HepG2 (cell line): ENCODE measurements at regions not wholly inside any gene's neighbourhood (a gene's known extent, or its start where the extent isn't known, plus 50 kb on each side); places are given as distances from the start of the nearest gene placed in this dataset.

Source experiments
- DZIP1 ChIP-seq: sonication (generic); formaldehyde crosslinking; IDR thresholded peaks from 2 replicates; pipeline ENCODE4 v1.5.0; 2020; ENCODE audit warnings: mild to moderate bottlenecking, missing genetic modification reagents
- EZH2 ChIP-seq: conservative IDR thresholded peaks from 2 replicates; pipeline ENCODE4 v1.6.1; 2012; ENCODE audit warnings: mild to moderate bottlenecking, low read depth, low read length, moderate library complexity
- HNRNPL ChIP-seq: fragments of 200-400 bp; formaldehyde crosslinking; IDR thresholded peaks from 2 replicates; pipeline ENCODE4 v1.6.1; 2017; ENCODE audit warnings: mild to moderate bottlenecking, low read depth, low read length
- KAT7 ChIP-seq: IDR thresholded peaks from 2 replicates; pipeline ENCODE4 v1.6.1; 2018; ENCODE audit warnings: borderline replicate concordance, missing compliant biosample characterization
- MYC ChIP-seq: sonication (generic); formaldehyde crosslinking; IDR thresholded peaks from 2 replicates; pipeline ENCODE4 v1.9.0; 2021; ENCODE audit warnings: missing genetic modification reagents, borderline replicate concordance
- PHF8 ChIP-seq: sonication (generic); formaldehyde crosslinking; IDR thresholded peaks from 2 replicates; pipeline ENCODE4 v1.5.0; 2020; ENCODE audit warnings: missing genetic modification reagents
- SIN3B ChIP-seq: fragments of 150-350 bp; IDR thresholded peaks from 2 replicates; pipeline ENCODE4 v1.6.1; 2014; ENCODE audit warnings: low read length
- ZNF10 ChIP-seq: sonication (generic); formaldehyde crosslinking; IDR thresholded peaks from 2 replicates; pipeline ENCODE4 v1.4.0; 2020; ENCODE audit warnings: mild to moderate bottlenecking, low read depth, missing genetic modification reagents, borderline replicate concordance
- ZNF441 ChIP-seq: sonication (generic); formaldehyde crosslinking; IDR thresholded peaks from 2 replicates; pipeline ENCODE4 v1.7.0; 2021; ENCODE audit warnings: missing genetic modification reagents, borderline replicate concordance
- ZNF496 ChIP-seq: sonication (generic); formaldehyde crosslinking; IDR thresholded peaks from 2 replicates; pipeline ENCODE4 v1.8.1; 2023; ENCODE audit warnings: mild to moderate bottlenecking, moderate library complexity, missing genetic modification reagents; ENCODE audit not compliant: insufficient replicate concordance
- ZNF546 ChIP-seq: sonication (generic); formaldehyde crosslinking; conservative IDR thresholded peaks from 2 replicates; pipeline ENCODE4 v1.8.1; 2023; ENCODE audit warnings: mild to moderate bottlenecking, missing genetic modification reagents
- ZNF672 ChIP-seq: sonication (generic); formaldehyde crosslinking; IDR thresholded peaks from 2 replicates; pipeline ENCODE4 v1.8.1; 2022; ENCODE audit warnings: missing genetic modification reagents

GRCh38 chr10:107579970-107580369 lies 415.5 kb upstream of the SORCS1 start:
- no peak for TF ChIP-seq ZNF10 (CRISPR knock-in tag)
- TF ChIP-seq ZNF441 (CRISPR knock-in tag): no peak
- TF ChIP-seq ZNF546: no peak
- TF ChIP-seq ZNF496 (CRISPR knock-in tag): no peak
- no peak for TF ChIP-seq DZIP1
- no peak for TF ChIP-seq EZH2
- no peak for TF ChIP-seq KAT7 (CRISPR knock-in tag)
- TF ChIP-seq SIN3B: no peak
- no peak for TF ChIP-seq ZNF672 (CRISPR knock-in tag)
- no peak for TF ChIP-seq PHF8 (CRISPR knock-in tag)
- TF ChIP-seq MYC (CRISPR knock-in tag): no peak
- no peak for TF ChIP-seq HNRNPL
